IPS DF 19.7 (cell line): ENCODE measurements at regions not wholly inside any gene's neighbourhood (a gene's known extent, or its start where the extent isn't known, plus 50 kb on each side); places are given as distances from the start of the nearest gene placed in this dataset.
A peak's percentile ranks its signal among the peaks of the same experiment; 100 is the strongest.
"Not testable (repeated sequence)": the region's sequence is repeated elsewhere in the genome, so short reads cannot be mapped to it uniquely, and the experiment has no call there.

Experiments used
- DNase-seq: peaks from one replicate; pipeline ENCODE4 v3.0.0-alpha.2; 2013; ENCODE audit warnings: low read depth, low spot score

DNA sequence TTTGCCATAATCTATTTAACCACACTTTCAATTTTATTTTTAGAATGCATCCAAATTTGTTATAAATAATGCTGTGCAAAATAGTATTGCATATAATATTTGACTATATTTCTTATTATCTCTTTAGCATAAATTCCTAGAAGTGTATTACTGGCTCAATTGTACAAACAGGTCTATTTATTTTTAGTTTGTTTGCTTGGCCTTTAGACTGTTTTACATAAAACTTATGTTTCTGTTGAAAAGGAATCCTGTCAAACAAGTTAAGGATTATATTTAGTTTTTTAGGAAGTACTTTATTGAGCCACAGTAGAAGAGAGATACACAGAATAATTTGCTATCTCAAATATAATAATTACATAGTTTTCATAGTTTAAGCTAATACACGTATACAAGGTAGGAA, 413.8 kb downstream of the GBA3 start:
- no peak for DNase-seq

GRCh38 chr4:23105759-23106370, 413.1 kb downstream of the GBA3 start:
- no peak for DNase-seq

DNA sequence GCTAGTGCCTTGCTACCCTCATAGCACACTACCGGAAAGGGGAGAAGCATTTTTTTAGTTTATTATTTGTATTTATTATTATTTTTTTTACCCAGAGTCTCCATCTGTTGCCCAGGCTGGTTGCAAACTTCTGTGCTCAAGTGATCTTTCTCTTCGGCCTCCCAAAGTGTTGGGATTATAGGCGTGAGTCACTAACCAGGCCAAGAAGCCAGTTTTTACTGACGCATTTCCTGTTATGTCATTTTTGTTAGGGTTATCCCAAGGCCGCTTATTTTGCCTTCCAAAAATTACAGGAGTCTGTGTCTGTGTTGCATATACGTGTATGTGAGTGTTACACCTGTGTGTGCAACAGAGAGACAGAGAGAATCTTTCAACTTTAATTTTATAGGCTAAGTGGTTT, 404.5 kb downstream of the GBA3 start:
- no peak for DNase-seq

- DNase-seq, result no peak
Observed at GRCh38 chr4:23091711-23092110, 399.0 kb downstream of the GBA3 start.

GRCh38 chr4:23085249-23085568, 392.5 kb downstream of the GBA3 start:
- DNase-seq, result no peak

GRCh38 chr4:23084559-23085248, 392.0 kb downstream of the GBA3 start:
- DNase-seq, result peak; percentile 7

GRCh38 chr4:23083391-23083790, 390.7 kb downstream of the GBA3 start:
- no peak for DNase-seq

- DNase-seq, result not testable (repeated sequence)
Observed at GRCh38 chr4:23080171-23080570, 387.4 kb downstream of the GBA3 start.

DNA sequence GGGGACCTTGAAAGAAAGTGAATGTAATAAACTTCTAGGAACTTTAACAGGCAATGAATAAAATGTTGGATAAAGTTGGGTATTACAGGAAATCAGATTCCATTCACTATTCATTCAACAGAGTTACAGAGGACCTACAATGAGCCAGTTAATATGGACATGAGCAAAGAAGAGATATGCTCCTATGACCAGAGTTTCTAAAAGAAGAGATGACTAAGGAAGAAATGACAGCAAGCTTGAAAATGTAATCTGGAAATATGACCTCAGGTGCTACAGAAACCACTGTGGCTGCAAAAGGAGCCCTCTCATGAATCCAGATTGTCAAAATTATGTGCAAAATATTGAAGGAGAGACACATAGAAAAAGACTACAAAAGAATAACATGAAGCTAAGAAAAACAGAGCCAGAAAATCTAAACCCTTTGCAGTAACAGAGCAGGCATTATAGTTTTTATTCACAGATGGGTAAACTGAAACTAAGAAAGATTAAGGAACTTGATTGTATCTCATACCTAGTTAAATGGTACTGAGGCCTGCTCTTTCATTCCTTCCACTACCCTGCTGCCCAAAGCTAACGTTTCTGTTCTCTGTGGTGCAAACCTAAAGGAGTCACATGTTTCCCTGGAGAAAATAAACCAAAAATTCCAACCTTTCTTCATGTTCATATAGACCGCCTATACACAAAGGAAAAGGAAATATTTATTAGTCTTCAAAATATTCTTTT, 378.3 kb downstream of the GBA3 start:
- DNase-seq, result no peak

- no peak for DNase-seq
Observed at GRCh38 chr4:23068756-23069155, 376.0 kb downstream of the GBA3 start.

- no peak for DNase-seq
Observed at GRCh38 chr4:23068287-23068686, 375.6 kb downstream of the GBA3 start.

DNA sequence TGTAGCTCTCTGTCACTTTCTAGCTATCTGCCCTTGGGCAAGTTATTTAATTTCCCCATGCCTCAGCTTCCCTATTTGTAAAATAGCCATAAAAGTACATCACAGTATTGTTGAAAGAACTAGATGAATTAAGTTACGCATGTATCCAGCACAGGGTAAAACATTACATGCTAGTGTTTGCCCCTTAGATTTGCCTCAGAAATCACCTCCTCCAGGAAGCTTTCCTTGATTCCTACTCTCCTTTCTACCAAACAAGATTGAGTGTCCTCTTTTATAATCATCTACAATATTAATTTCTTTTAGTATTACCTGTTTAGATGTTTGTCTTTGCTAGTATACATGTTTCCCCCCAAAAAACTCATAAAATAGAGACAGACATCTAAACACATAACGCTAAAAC, 369.5 kb downstream of the GBA3 start:
- DNase-seq, result no peak

GRCh38 chr4:23061431-23061830, 368.7 kb downstream of the GBA3 start:
- no peak for DNase-seq

DNA sequence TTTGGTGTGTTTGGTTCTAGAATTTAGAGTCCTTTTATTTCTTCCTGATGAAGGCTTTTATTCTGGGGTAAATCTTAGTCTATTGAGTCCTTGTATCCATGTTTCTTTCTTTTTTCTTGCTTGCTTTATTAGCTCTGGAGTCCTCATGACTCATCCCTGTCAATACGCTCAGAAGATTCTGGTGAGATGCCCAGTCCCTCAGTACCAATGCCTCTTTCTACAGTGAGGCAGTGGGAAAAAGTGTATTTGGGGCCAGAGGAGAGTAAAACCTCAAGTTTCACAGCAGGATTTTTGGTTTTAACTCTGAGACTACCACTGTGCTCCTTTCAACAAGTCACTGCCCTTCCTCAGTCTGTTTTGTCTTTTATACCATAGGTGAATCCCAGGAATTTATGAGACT, 368.0 kb downstream of the GBA3 start:
- DNase-seq, result no peak

DNA sequence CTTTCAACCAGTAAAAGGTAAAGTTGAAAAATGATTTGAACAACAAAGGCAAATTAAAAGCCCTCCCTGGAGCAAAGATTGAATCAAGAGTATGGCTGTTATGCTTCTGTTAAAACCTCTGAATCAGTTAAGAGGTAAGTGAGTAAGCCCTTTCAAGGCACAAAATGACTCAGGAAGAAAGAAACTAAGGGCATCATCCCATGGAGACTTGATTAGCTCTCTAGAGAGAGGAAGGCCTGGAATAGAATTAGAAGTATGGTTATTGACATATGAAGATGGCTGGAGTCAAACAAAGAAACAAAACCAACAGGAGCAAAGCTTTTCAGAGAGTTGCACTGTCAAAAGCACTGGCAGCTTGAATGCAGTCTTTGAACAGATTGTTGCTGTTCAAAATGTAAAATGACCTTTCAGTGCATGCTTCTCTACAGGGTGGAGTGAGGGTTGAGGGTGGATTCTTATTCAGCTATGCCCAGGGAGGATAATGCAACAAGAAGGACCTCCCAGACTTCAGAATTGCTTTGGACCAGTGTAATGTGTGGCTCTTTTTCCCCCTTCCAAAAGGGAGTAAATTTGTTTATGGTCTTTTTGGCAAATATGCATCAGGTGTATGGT, 365.5 kb downstream of the GBA3 start:
- no peak for DNase-seq

- no peak for DNase-seq
Observed at GRCh38 chr4:23041501-23041900, 348.8 kb downstream of the GBA3 start.

DNA sequence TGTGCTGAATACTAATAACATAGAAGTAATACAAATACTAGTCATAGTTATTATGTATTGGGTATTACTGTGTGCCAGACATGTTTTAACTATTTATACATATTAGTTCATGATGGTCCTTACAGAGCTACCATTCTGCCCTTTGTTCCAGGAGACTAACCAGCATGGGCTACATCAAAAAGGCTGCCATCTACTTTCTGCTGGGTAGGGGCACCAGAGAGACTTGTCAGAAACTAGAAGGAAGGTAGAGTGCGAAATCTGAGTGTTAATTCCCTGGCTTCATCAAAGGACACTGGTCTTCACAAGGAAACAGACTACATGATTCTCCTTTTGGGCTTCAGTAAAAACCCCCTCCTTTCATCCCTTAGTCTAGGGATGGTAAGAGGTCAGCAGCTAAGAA, 347.8 kb downstream of the GBA3 start:
- DNase-seq, result no peak

- no peak for DNase-seq
Observed at GRCh38 chr4:23039818-23040217, 347.1 kb downstream of the GBA3 start.

DNA sequence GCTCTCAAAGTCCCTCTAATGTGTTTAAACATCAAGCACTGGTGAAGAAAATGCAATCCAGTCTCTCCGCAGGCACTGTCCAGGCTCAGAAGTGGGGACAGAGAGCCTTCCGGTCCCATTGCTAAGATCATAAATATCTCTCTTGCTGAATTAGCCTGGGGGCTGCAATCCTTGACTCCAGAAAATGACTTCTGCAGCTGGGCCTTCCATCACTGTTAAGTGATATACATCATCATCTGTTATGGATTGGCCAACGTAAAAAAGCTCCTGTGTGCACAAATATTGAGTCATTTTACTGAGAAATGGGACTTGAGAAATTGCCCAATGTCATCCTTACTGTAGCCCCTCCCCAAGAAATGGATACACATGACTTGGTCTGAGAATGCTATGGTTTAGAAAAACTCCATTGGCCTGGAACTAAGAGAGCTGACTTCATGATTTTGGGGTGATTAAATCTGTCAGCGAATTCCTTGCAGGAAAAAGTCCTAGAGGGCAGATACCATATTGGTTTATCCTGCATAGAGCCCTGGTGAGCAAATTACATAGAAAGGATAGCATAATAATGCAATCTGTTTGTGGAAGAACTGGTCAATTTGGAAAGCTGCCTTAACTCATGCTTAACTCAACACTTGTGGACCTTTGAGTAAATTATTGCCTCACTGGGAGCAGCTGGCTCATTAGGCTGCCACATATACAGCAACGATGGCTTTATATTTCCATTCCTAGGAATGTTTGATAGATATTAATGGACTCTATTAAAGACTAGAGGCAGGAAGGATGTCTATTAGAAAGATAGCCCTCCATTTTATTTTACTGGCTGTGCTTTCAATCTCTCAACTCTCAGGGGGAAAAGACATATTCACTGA, 346.1 kb downstream of the GBA3 start:
- DNase-seq, result no peak

DNA sequence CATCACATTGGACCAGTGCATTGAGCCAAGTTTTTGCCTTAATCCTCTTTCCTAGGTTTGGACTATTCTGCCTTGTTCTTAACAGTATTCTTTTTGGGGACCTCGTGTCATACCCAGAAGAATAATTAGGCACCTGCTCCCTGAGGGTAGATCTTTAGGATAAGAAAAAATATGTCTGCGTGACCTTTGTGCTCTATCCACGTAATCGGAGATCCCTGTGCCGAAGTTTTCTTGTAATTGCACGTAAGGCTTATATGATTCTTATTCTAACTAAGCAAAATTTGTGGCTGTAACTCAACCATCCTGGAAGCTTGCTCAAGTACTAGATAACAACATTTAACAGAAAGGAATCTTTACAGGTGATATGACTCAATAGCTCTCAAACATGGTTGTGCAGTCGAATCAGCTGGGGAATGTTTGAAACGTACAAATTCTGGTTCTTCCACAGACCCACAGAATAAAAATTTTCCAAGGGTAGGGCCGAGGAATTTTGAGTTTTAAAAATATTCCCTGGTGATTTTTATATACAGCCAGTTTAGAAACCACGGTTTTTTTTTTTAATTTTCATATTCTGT, 344.3 kb downstream of the GBA3 start:
- DNase-seq, result no peak

DNA sequence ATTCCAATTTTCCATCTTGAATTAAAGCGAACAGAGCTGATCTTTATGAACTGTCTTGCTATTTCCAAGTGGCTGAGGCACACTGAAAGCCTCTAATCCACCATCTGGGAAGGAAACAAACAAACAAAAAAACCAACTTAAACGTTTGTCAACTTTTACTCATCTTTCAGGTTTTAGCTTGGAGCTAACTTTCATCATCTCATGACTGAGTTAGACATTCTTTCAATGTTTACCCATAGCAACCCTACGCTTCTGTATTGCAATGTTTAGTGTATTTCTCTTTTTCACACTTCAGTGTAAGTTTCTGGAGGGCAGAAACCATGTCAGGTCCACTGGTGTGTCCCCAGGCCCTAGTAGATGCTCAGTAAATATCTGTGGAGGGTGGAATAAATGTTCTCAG, 343.8 kb downstream of the GBA3 start:
- DNase-seq, result no peak
